HAP-1 (cell line): ENCODE measurements at regions not wholly inside any gene's neighbourhood (a gene's known extent, or its start where the extent isn't known, plus 50 kb on each side); places are given as distances from the start of the nearest gene placed in this dataset.
A peak's percentile ranks its signal among the peaks of the same experiment; 100 is the strongest.

Source experiments
- DNase-seq, 2 experiments: peaks; one replicate each; pipeline ENCODE4 v3.0.0-alpha.2; 2016 to 2020; ENCODE audit warnings: low spot score in 2 of 2
- H3K27me3 ChIP-seq: fragments of 250-450 bp; sonication (Bioruptor Pico); 2 replicates; pipeline ENCODE4 v1.5.1; 2020; ENCODE audit warnings: low read depth, mild to moderate bottlenecking, moderate library complexity
- H3K36me3 ChIP-seq: fragments of 250-450 bp; sonication (Bioruptor Pico); replicated peaks from 2 replicates; pipeline ENCODE4 v1.5.1; 2020; ENCODE audit warnings: mild to moderate bottlenecking
- H3K4me1 ChIP-seq: fragments of 250-450 bp; sonication (Bioruptor Pico); 2 replicates; pipeline ENCODE4 v1.5.1; 2020; ENCODE audit warnings: mild to moderate bottlenecking
- H3K4me3 ChIP-seq: fragments of 250-450 bp; sonication (Bioruptor Pico); 2 replicates; pipeline ENCODE4 v1.5.1; 2020; ENCODE audit warnings: mild to moderate bottlenecking, moderate library complexity
- H3K9me3 ChIP-seq: fragments of 250-450 bp; sonication (Bioruptor Pico); 2 replicates; pipeline ENCODE4 v1.5.1; 2020; ENCODE audit warnings: mild to moderate bottlenecking, moderate library complexity
- in situ Hi-C: fragments of 300-500 bp; cut with MboI; formaldehyde crosslinking; loops from 3 replicates; pipeline ENCODE4 v1.14.3; 2020; ENCODE audit warnings: low sequenced_read_pairs, inconsistent platforms, mixed read lengths

DNA sequence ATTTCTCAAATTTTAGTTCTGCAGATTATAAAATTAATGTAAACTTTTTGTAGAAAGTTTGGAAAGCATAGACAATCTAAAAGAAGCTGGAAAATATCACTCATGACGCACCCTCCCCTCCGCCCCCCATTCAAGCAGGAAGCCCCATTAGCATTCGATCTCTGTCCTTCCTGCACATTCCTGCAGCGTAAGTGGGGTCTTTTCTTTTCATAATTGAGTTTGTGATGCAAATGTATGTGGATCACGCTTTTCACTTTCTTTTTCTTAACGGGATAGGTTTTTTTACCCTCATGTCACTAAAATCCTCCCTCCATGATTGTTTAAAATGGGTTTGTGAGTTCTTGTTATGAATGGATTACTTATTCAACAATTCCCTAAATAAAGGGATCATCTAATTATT is 181.7 kb upstream of the HDAC4 start:
- in situ Hi-C loops: no loop called here
- no peak overlapping the region for H3K4me3 ChIP-seq
- H3K27me3 ChIP-seq: no peaks in the 10 kb centered on the region
- H3K9me3 ChIP-seq: no peaks in the 10 kb centered on the region
- peak in 1 of 2 experiments; percentile 13 for DNase-seq
- no peaks in the 10 kb centered on the region for H3K36me3 ChIP-seq
- H3K4me1 ChIP-seq: no peaks in the 10 kb centered on the region

DNA sequence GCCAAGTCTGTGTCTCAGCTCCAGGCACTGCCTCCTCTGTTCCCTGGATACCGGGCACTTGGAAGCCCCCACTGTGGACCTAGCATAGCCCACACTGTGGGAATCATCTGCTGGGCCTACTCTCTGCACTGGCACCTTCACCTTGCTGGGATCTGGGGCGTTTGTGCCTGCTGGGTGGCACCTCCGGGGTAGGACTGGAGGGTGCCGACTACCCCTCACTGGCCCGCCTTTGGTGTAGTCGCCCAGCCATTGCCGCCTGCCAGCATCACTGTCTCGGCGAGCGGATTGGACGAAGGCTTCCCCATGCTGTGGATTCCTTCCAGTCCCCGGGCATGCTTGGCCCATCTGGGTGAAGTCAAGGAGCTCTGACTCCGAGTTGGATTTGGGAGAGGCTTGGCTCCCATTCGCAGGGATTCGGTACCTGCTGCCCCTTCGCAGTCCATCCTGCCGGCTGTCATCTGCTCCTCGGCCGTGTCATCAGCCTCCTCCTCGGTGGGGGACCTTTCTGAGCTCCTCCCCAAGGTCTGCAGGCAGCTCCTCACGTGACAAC is 180.6 kb upstream of the HDAC4 start:
- in situ Hi-C loops: no loop called here
- DNase-seq: no peak
- Histone ChIP-seq H3K9me3 (no peaks in the 10 kb centered on the region), H3K27me3 (no peaks in the 10 kb centered on the region), H3K4me3 (no peak overlapping the region), H3K36me3 (no peaks in the 10 kb centered on the region), H3K4me1 (no peaks in the 10 kb centered on the region)

DNA sequence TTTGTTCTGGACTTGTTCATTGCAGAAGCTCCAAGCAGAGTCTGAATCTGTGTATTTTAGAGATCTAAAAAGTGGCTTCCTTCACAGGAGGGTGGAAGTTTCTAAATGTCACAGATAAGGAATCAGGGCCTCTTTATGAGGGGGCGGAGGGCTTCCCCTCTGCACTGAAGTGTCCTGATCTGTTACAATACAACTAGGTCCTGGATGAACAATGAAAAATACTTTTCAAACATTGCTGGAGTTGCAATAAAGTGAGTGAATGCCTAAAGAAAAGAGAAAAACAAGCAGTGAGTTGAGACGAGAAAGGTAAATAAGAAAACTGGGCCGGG is 179.3 kb upstream of the HDAC4 start:
- Histone ChIP-seq H3K36me3 (no peaks in the 10 kb centered on the region), H3K27me3 (no peaks in the 10 kb centered on the region), H3K9me3 (no peaks in the 10 kb centered on the region), H3K4me1 (no peaks in the 10 kb centered on the region), H3K4me3 (no peak overlapping the region)
- in situ Hi-C loops: no loop called here
- no peak for DNase-seq

DNA sequence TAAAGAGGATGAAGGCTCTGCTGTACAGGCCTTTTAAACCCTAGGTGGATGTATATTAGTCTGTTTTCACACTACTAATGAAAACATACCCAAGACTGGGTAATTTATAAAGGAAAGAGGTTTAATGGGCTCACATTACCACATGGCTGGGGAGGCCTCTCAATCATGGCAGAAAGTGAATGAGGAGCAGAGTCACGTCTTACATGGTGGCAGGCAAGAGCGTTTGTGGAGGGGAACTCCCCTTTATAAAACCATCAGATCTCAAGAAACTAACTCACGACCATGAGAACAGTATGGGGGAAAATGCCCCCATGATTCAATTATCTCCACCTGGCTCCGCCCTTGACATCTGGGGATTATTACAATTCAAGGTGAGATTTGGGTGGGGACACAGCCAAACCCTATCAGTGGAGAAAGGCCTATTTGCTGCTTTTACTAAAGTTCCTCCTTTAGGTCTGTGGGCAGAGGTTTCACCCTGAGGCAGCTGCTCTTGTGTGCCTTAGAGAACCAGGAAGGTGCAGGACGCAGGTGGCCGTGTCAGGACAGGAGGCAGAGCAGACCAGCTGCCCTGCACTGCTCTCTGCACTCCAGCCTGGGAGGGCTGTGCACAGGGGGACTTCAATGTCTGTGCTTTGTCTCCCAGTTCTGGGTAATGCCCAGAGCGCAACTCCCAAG is 178.8 kb upstream of the HDAC4 start:
- no peaks in the 10 kb centered on the region for H3K27me3 ChIP-seq
- H3K36me3 ChIP-seq: no peaks in the 10 kb centered on the region
- in situ Hi-C loops: no loop called here
- H3K9me3 ChIP-seq: no peaks in the 10 kb centered on the region
- no peak overlapping the region for H3K4me3 ChIP-seq
- DNase-seq: no peak
- H3K4me1 ChIP-seq: no peaks in the 10 kb centered on the region

DNA sequence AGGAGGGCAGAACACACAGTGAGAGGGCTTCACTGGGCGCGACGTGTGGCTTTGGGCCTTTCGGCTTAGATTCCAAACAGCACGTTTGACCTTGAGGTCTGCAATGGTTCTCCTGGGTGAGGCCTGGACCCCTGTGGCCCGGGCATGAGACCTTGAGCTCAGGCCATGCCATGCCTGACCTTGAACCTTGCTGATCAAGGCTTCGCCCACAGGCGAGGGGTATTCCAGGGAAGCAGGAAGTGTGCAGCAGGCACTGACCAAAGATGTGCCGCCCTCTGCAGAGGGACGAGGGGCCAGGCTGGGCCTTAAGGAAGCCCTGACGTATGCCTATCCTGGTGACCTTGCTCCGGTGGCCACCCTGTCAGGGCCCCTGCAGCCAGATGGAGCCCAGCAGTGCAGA is 178.3 kb upstream of the HDAC4 start:
- in situ Hi-C loops: no loop called here
- Histone ChIP-seq H3K9me3 (no peaks in the 10 kb centered on the region), H3K4me1 (no peaks in the 10 kb centered on the region), H3K27me3 (no peaks in the 10 kb centered on the region), H3K4me3 (no peak overlapping the region), H3K36me3 (no peaks in the 10 kb centered on the region)
- no peak for DNase-seq

DNA sequence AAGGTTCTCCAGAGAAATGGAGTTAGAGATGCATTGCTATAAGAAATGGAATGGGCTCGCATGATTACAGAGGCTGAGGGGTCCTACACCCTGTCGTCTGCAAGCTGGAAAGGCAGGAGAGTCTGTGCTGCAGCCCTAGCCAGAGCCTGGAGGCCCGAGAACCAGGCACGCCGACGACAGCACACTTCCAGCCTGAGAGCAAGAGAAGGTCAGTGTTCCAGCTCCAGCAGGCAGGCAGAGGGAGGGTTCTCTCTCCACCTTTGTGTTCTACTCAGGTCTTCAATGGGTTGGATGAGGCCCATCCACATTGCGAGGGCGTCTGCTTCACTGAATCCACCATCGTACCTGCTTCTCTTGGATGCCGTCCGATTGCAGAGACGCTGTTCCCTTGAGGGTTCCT is 177.6 kb upstream of the HDAC4 start:
- H3K27me3 ChIP-seq: no peaks in the 10 kb centered on the region
- in situ Hi-C loops: no loop called here
- DNase-seq: no peak
- H3K4me1 ChIP-seq: no peaks in the 10 kb centered on the region
- H3K4me3 ChIP-seq: no peak overlapping the region
- no peaks in the 10 kb centered on the region for H3K9me3 ChIP-seq
- H3K36me3 ChIP-seq: no peaks in the 10 kb centered on the region

DNA sequence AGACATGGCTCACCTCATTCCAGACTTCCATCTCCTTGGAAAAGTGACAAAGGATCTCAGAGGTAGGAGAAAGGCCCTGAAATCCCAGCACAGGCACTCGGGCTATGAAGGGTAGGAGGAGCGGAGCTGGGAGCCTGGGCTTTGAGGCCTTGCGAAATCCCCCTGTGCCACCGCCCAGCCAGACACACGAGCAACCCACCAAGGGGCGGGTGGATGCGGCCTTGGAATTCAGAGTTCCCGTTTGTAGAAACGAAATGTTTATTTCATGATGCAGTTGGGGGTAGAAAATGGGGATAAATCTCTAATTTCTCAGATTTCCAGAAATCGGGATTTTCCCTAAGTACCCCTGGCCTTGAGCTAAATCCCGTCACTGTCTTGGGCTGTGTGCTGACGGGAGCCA is 177.1 kb upstream of the HDAC4 start:
- Histone ChIP-seq H3K9me3 (no peaks in the 10 kb centered on the region), H3K4me3 (no peak overlapping the region), H3K4me1 (no peaks in the 10 kb centered on the region), H3K27me3 (no peaks in the 10 kb centered on the region), H3K36me3 (no peaks in the 10 kb centered on the region)
- in situ Hi-C loops: no loop called here
- DNase-seq: no peak

DNA sequence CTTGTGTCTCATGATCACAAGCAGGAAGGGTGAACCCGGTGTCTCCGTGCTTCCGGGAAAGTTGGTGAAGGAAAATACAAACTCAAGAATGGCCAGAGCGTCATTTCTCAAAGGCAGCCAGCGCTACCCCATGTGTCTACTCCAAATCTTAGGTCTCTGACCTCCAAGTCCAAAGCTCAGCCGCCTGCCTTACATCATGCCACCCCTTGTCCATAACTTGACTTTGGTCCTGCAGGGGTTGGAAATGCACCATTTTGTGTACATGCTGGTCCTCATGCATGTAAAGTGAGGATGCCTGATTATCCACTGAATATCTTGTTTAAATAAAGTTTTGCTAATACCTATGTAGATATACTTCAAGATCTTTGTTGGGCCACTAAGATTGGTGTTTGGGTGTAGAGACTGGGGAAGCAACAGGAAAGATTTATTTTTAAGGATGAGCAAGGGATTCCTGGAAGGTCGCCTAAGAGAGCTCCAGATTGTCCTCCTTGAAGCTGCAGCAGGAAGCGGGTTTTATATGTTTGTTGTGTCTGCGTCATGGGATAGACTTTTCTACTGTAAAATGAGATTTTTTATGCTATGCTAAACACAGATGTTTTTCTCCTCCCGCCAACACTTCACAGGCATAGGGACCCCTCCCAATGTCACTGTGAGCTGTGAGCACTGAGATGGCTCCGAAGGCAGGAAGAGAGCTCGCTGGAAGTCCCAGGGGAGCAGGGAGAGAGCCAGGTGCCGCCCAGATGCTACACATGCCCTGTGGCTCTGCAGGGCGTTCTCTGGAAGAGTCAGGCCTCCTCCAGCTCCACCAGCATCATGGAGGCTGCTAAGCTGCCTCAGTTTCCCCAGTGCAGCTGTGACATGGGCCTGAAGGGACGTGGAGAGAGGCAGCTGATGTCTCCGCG is 176.2 kb upstream of the HDAC4 start:
- H3K4me1 ChIP-seq: no peaks in the 10 kb centered on the region
- no peak for DNase-seq
- in situ Hi-C loops: no loop called here
- no peak overlapping the region for H3K4me3 ChIP-seq
- H3K9me3 ChIP-seq: no peaks in the 10 kb centered on the region
- H3K36me3 ChIP-seq: no peaks in the 10 kb centered on the region
- no peaks in the 10 kb centered on the region for H3K27me3 ChIP-seq

DNA sequence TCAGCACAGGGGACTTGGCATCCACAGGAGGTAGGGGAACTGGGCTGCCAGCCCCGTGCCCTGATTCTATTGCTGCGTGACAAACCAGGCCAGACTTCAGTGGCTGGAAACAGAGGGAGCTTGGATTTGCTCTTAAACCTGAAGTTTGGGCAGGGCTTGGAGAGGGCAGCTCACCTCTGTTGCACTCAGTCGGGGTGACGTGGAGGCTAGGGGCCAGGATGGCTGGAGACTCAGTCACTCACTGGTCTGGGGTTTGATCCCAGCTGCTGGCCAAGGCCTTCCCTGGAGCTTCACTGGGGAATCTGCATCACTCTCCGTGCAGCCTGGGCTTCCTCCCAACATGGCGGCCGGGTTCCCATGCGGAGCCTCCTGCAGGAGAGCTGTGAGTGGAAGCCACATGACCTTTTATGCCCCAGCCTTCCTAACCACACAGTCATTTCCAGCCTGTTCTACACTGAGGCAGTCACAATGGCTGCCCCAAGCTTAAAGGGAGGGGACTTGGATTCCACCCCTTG is 175.2 kb upstream of the HDAC4 start:
- Histone ChIP-seq H3K9me3 (no peaks in the 10 kb centered on the region), H3K27me3 (no peaks in the 10 kb centered on the region), H3K4me1 (no peaks in the 10 kb centered on the region), H3K4me3 (no peak overlapping the region), H3K36me3 (no peaks in the 10 kb centered on the region)
- in situ Hi-C loops: no loop called here
- no peak for DNase-seq

DNA sequence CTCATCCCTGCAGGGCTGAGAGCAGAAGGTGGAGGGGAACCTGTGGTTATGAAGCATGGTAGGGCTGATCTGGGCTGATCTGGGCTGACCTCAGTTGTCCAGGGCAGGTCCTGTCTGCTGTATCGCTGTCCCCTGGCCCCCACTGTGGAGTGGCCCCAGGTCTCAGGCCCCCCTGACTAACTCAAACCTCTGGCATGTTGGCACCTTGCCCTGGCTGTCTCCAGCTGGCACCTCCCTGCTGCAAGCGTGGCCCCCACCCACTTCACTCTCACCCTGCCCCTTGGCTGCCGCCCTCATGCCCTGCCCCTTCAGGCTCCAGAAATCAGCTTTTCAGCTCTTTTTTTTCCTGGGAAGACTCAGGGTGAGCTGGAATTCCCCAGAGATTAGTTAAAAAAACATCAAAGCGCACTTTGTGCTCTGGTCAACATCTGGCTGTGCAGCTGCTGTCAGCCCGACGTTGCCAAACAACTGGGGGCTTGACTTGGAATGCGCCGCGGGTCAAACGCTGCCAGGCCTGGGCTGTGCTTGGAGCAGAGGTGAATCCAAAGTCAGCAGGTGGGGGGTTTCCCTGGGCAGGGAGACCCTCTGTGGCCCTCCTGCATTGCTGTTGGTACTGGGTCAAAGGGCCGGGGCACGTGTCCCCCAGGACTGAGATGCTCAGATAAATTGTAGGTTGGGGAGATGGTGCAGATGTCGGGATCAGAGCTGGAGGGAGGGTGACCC is 173.8 kb upstream of the HDAC4 start:
- H3K27me3 ChIP-seq: no peaks in the 10 kb centered on the region

DNA sequence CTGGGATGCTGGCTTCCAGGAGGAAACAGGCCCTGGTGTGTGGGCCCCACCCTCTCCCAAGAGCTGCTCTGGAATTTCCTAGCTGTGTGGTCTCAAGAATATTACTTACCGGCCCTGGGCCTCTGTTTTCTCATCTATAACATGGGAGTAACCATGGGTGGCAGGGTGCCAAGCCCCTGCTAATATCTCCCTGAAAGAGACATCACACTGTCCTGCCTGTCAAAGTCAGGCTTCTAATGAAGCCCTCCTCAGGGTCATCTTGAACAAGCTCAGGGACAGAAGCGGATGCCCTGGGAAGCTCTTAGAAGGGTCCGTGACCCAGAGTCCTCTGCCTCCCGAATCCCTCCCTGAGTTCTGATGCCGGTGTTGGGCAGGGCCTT is 173.2 kb upstream of the HDAC4 start:
- H3K4me1 ChIP-seq: no peaks in the 10 kb centered on the region
- H3K4me3 ChIP-seq: no peak overlapping the region
- H3K36me3 ChIP-seq: no peaks in the 10 kb centered on the region
- H3K27me3 ChIP-seq: no peaks in the 10 kb centered on the region
- in situ Hi-C loops: no loop called here
- DNase-seq: no peak
- H3K9me3 ChIP-seq: no peaks in the 10 kb centered on the region

More for the DNA sequence above, 173.8 kb upstream of the HDAC4 start:
- in situ Hi-C loops: no loop called here
- no peaks in the 10 kb centered on the region for H3K36me3 ChIP-seq
- H3K9me3 ChIP-seq: no peaks in the 10 kb centered on the region
- no peak for DNase-seq
- H3K4me1 ChIP-seq: no peaks in the 10 kb centered on the region
- H3K4me3 ChIP-seq: no peak overlapping the region

DNA sequence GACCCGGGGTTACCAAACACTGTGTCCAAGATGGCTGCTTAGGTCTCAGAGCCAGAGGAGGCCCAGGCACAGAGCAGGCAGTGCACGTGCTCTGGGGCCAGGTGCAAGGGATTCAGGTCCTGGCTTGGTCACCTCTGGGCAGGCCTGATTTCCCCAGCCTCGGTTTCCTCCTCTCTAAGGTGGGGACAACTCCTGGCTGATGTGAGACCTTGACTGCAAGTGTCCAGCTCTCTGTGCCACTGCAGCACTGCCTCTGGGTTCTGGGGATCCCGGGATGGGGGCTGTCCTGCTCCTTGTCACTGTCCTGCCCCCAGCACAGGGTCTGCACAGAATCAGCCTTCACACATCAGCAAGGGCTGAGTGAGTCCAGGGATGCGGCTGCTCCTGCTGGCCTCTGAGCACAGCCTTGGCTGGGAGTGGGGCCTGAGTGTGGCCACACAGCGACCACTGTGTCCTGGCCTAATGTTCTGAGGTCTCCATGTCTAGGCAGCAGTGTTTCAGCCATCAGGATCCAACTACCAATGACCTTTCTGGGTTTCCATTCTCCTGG is 170.2 kb upstream of the HDAC4 start:
- no peaks in the 10 kb centered on the region for H3K4me1 ChIP-seq
- H3K36me3 ChIP-seq: no peaks in the 10 kb centered on the region
- in situ Hi-C loops: no loop called here
- no peaks in the 10 kb centered on the region for H3K27me3 ChIP-seq
- no peak for DNase-seq
- no peak overlapping the region for H3K4me3 ChIP-seq
- H3K9me3 ChIP-seq: no peaks in the 10 kb centered on the region

DNA sequence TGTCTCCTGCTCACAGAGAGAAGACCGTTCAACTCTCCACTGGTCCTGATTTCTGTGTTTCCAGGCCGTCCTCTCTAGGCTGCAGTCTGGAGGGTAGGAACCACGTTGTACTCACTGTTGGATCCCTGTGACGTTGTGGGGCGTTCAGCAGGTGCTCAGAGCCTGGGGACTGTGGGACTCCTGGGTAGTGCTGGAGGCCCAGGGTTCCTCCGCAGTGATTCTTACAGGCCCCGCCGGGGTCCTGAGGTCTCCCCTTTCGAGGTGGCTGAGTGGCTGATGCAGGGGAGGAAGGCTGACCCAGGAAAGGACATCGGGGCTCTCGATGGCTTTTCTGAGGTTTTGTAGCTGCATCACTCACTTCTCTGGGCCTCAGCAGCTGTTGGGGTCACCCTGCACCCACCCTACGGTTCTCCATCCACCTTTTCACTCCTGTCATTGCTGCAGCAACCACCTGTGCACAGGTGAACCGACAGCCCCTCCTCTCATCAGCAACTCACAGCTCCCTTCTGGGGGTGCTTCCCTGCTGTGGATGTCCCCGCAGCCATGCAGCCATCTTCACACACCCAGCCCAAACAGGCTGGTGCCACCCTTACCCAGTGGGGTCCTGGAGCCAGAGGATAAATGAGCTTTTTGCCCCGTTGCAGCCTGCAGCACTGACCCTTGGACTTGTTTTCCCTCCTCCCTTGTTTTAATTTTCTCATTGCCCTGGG is 169.6 kb upstream of the HDAC4 start:
- in situ Hi-C loops: no loop called here
- no peak overlapping the region for H3K4me3 ChIP-seq
- H3K27me3 ChIP-seq: no peaks in the 10 kb centered on the region
- H3K9me3 ChIP-seq: no peaks in the 10 kb centered on the region
- H3K36me3 ChIP-seq: no peaks in the 10 kb centered on the region
- DNase-seq: no peak
- no peaks in the 10 kb centered on the region for H3K4me1 ChIP-seq
